ENCODE measurements at regions not wholly inside any gene's neighbourhood (a gene's known extent, or its start where the extent isn't known, plus 50 kb on each side); places are given as distances from the start of the nearest gene placed in this dataset.

- no peak overlapping the region for H3K4me2 ChIP-seq (ENCODE audit: low read length)
- H3K9me2 ChIP-seq (ENCODE audit: insufficient read depth, low read length) = no peaks in the 10 kb centered on the region
- H4K20me1 ChIP-seq (ENCODE audit: insufficient read depth, low read length) = no peaks in the 10 kb centered on the region
- no peaks in the 10 kb centered on the region for H3K4me1 ChIP-seq (ENCODE audit: insufficient read depth, low read length, poor library complexity, severe bottlenecking)
- TF ChIP-seq EZH2phosphoT487 (IDR thresholded peaks at IDR 0.05; ENCODE audit: borderline replicate concordance, low read depth, low read length) = no peak
- DNase-seq (ENCODE audit: low spot score) = no peak
- H2AFZ ChIP-seq (ENCODE audit: low read length) = no peak overlapping the region
- no peaks in the 10 kb centered on the region for H3K36me3 ChIP-seq (ENCODE audit: insufficient read depth, low read length)
- H3K79me2 ChIP-seq (ENCODE audit: insufficient read depth, low read depth, low read length) = no peaks in the 10 kb centered on the region
- no peak overlapping the region for H3K27ac ChIP-seq (ENCODE audit: low read depth, low read length, poor library complexity, severe bottlenecking)
- no TSS peak for BruUV-seq (replicated peaks)
- H3K4me3 ChIP-seq (ENCODE audit: low read depth, low read length, poor library complexity, severe bottlenecking) = no peak overlapping the region
- CTCF ChIA-PET (ENCODE audit: unreplicated experiment) = no interaction called here
- no peaks in the 10 kb centered on the region for H3K9me3 ChIP-seq (ENCODE audit: low read length)
- intact Hi-C loops (cut with micrococcal nuclease; ENCODE audit: unreplicated experiment) = no loop called here
- POLR2A ChIA-PET = no interaction called here
Measured at GRCh38 chr14:83814896-83815295, 1715.0 kb upstream of the FLRT2 start.

- no peak overlapping the region for H3K4me3 ChIP-seq (ENCODE audit: low read depth, low read length, poor library complexity, severe bottlenecking)
- no peaks in the 10 kb centered on the region for H3K36me3 ChIP-seq (ENCODE audit: insufficient read depth, low read length)
- no TSS peak for BruUV-seq (replicated peaks)
- H3K4me1 ChIP-seq (ENCODE audit: insufficient read depth, low read length, poor library complexity, severe bottlenecking) = no peaks in the 10 kb centered on the region
- no peak overlapping the region for H3K4me2 ChIP-seq (ENCODE audit: low read length)
- no peaks in the 10 kb centered on the region for H3K9me2 ChIP-seq (ENCODE audit: insufficient read depth, low read length)
- no peaks in the 10 kb centered on the region for H3K9me3 ChIP-seq (ENCODE audit: low read length)
- H3K79me2 ChIP-seq (ENCODE audit: insufficient read depth, low read depth, low read length) = no peaks in the 10 kb centered on the region
- no peak overlapping the region for H2AFZ ChIP-seq (ENCODE audit: low read length)
- no peaks in the 10 kb centered on the region for H4K20me1 ChIP-seq (ENCODE audit: insufficient read depth, low read length)
- DNase-seq (ENCODE audit: low spot score) = no peak
- H3K27ac ChIP-seq (ENCODE audit: low read depth, low read length, poor library complexity, severe bottlenecking) = no peak overlapping the region
- intact Hi-C loops (cut with micrococcal nuclease; ENCODE audit: unreplicated experiment) = no loop called here
- ChIA-PET CTCF (ENCODE audit: unreplicated experiment) (no interaction called here), POLR2A (interaction anchor here (0.6 kb wide), 1 partner anchor 17 kb away, joined by 3 read pairs; no protein-coding TSS in a partner anchor)
- no peak for TF ChIP-seq CTCF (conservative IDR thresholded peaks at IDR 0.05; ENCODE audit: low read length)
- TF ChIP-seq EZH2phosphoT487 (IDR thresholded peaks at IDR 0.05; ENCODE audit: borderline replicate concordance, low read depth, low read length) = no peak
Measured at GRCh38 chr14:83816761-83817160, 1713.2 kb upstream of the FLRT2 start.

- ChIA-PET POLR2A (no interaction called here), CTCF (ENCODE audit: unreplicated experiment) (no interaction called here)
Measured at GRCh38 chr14:83825843-83826242, 1704.1 kb upstream of the FLRT2 start.

More at GRCh38 chr14:83825843-83826242, 1704.1 kb upstream of the FLRT2 start:
- H3K36me3 ChIP-seq (ENCODE audit: insufficient read depth, low read length) = no peaks in the 10 kb centered on the region
- no TSS peak for BruUV-seq (replicated peaks)
- no peaks in the 10 kb centered on the region for H3K9me3 ChIP-seq (ENCODE audit: low read length)
- H3K9me2 ChIP-seq (ENCODE audit: insufficient read depth, low read length) = no peaks in the 10 kb centered on the region
- H3K79me2 ChIP-seq (ENCODE audit: insufficient read depth, low read depth, low read length) = no peaks in the 10 kb centered on the region
- DNase-seq (ENCODE audit: low spot score) = no peak
- H3K27ac ChIP-seq (ENCODE audit: low read depth, low read length, poor library complexity, severe bottlenecking) = no peak overlapping the region
- H3K4me3 ChIP-seq (ENCODE audit: low read depth, low read length, poor library complexity, severe bottlenecking) = no peak overlapping the region
- no peaks in the 10 kb centered on the region for H3K4me1 ChIP-seq (ENCODE audit: insufficient read depth, low read length, poor library complexity, severe bottlenecking)
- intact Hi-C loops (cut with micrococcal nuclease; ENCODE audit: unreplicated experiment) = no loop called here
- no peak overlapping the region for H3K4me2 ChIP-seq (ENCODE audit: low read length)
- H4K20me1 ChIP-seq (ENCODE audit: insufficient read depth, low read length) = no peaks in the 10 kb centered on the region
- no peak overlapping the region for H2AFZ ChIP-seq (ENCODE audit: low read length)
- no peak for TF ChIP-seq CTCF (conservative IDR thresholded peaks at IDR 0.05; ENCODE audit: low read length)
- TF ChIP-seq EZH2phosphoT487 (IDR thresholded peaks at IDR 0.05; ENCODE audit: borderline replicate concordance, low read depth, low read length) = no peak

All from OCI-LY7 (cell line).